ENCODE measurements at regions not wholly inside any gene's neighbourhood (a gene's known extent, or its start where the extent isn't known, plus 50 kb on each side); places are given as distances from the start of the nearest gene placed in this dataset.

- TF ChIP-seq, protein P1, sequence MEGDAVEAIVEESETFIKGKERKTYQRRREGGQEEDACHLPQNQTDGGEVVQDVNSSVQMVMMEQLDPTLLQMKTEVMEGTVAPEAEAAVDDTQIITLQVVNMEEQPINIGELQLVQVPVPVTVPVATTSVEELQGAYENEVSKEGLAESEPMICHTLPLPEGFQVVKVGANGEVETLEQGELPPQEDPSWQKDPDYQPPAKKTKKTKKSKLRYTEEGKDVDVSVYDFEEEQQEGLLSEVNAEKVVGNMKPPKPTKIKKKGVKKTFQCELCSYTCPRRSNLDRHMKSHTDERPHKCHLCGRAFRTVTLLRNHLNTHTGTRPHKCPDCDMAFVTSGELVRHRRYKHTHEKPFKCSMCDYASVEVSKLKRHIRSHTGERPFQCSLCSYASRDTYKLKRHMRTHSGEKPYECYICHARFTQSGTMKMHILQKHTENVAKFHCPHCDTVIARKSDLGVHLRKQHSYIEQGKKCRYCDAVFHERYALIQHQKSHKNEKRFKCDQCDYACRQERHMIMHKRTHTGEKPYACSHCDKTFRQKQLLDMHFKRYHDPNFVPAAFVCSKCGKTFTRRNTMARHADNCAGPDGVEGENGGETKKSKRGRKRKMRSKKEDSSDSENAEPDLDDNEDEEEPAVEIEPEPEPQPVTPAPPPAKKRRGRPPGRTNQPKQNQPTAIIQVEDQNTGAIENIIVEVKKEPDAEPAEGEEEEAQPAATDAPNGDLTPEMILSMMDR (IDR thresholded peaks at IDR 0.05) = no peak
- TF ChIP-seq POLR2A (IDR thresholded peaks at IDR 0.05) = no peak
Observed at GRCh38 chr13:83295686-83296085, 586.6 kb downstream of the SLITRK1 start.
